BJ (cell line): ENCODE measurements at regions not wholly inside any gene's neighbourhood (a gene's known extent, or its start where the extent isn't known, plus 50 kb on each side); places are given as distances from the start of the nearest gene placed in this dataset.

Experiments
- CTCF ChIA-PET: fragments of 350-600 bp; formaldehyde crosslinking; extraction: SDS; loops from one replicate; lab custom pipeline; 2021; ENCODE audit warnings: antibody characterized with exemption, inconsistent platforms; lab: Yijun Ruan, JAX
- POLR2A ChIA-PET: fragments of 300-600 bp; sonication (Branson Sonifier 250); formaldehyde crosslinking; extraction: SDS; loops from one replicate; lab custom pipeline; 2021; ENCODE audit warnings: antibody characterized with exemption; lab: Charles Lee
- DNase-seq: peaks from one replicate; pipeline ENCODE4 v3.0.0-alpha.2; 2011; ENCODE audit warnings: low read depth
- H3K27me3 ChIP-seq: 2 replicates; pipeline ENCODE4 v1.6.0; 2011; ENCODE audit warnings: low read length; ENCODE audit not compliant: control insufficient read depth, insufficient read depth
- H3K36me3 ChIP-seq: 2 replicates; pipeline ENCODE4 v1.5.1; 2011; ENCODE audit warnings: low read length; ENCODE audit not compliant: control insufficient read depth, insufficient read depth
- H3K4me3 ChIP-seq: 2 replicates; pipeline ENCODE4 v1.5.1; 2011; ENCODE audit warnings: low read depth, mild to moderate bottlenecking, control low read depth, low read length
- TF ChIP-seq, protein P1 (sequence below): IDR thresholded peaks from 2 replicates; pipeline ENCODE4 v1.5.1; 2011; ENCODE audit warnings: low read depth, mild to moderate bottlenecking, control low read depth, inconsistent platforms, low read length, moderate library complexity; ENCODE audit not compliant: insufficient read depth

DNA sequence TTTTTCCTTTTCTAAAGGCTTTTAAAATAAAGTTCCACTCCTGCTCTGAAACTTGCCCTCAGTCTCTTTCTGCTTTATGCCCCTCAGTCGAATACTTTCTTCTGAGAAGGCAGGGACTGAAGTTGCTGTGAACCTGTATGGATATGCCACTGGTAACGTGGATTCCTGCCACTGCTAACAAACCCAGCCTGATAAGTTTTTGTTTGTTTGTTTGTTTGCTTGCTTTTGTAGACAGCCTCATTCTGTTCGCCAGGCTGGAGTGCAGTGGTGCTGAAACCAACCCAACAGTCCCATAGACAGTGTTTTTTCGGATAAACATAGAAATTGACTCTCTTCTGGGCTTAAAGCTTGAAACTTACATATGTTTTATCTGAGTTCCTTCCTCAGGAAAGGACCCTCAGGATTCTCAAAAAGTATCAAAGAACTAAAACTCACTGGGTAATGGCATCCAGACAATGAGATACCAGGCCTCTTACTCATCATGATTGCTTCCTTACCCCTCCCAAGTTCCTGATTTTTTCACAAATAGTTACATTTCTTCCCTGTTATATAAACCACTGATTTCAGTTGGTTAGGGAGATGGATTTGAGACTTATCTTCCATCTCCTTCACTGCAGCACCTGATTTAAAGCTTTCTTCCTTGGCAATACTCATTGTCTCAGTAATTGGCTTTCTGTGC lies 273.6 kb downstream of the SDHAF3 start:
- ChIA-PET POLR2A (no interaction called here), CTCF (no interaction called here)
- Histone ChIP-seq H3K27me3 (no peaks in the 10 kb centered on the region), H3K4me3 (no peak overlapping the region), H3K36me3 (no peaks in the 10 kb centered on the region)
- no peak for DNase-seq
- TF ChIP-seq, protein P1, sequence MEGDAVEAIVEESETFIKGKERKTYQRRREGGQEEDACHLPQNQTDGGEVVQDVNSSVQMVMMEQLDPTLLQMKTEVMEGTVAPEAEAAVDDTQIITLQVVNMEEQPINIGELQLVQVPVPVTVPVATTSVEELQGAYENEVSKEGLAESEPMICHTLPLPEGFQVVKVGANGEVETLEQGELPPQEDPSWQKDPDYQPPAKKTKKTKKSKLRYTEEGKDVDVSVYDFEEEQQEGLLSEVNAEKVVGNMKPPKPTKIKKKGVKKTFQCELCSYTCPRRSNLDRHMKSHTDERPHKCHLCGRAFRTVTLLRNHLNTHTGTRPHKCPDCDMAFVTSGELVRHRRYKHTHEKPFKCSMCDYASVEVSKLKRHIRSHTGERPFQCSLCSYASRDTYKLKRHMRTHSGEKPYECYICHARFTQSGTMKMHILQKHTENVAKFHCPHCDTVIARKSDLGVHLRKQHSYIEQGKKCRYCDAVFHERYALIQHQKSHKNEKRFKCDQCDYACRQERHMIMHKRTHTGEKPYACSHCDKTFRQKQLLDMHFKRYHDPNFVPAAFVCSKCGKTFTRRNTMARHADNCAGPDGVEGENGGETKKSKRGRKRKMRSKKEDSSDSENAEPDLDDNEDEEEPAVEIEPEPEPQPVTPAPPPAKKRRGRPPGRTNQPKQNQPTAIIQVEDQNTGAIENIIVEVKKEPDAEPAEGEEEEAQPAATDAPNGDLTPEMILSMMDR: no peak

- TF ChIP-seq, protein P1: no peak
- POLR2A ChIA-PET: no interaction called here
- no peak overlapping the region for H3K4me3 ChIP-seq
- H3K36me3 ChIP-seq: no peaks in the 10 kb centered on the region
- no peaks in the 10 kb centered on the region for H3K27me3 ChIP-seq
- no peak for DNase-seq
- CTCF ChIA-PET: no interaction called here
Observed at GRCh38 chr7:97401398-97401797, 283.9 kb downstream of the SDHAF3 start.

- DNase-seq: no peak
- no peaks in the 10 kb centered on the region for H3K36me3 ChIP-seq
- TF ChIP-seq, protein P1: no peak
- H3K27me3 ChIP-seq: no peaks in the 10 kb centered on the region
- ChIA-PET CTCF (no interaction called here), POLR2A (no interaction called here)
- H3K4me3 ChIP-seq: no peak overlapping the region
Observed at GRCh38 chr7:97405835-97406234, 288.3 kb downstream of the SDHAF3 start.

DNA sequence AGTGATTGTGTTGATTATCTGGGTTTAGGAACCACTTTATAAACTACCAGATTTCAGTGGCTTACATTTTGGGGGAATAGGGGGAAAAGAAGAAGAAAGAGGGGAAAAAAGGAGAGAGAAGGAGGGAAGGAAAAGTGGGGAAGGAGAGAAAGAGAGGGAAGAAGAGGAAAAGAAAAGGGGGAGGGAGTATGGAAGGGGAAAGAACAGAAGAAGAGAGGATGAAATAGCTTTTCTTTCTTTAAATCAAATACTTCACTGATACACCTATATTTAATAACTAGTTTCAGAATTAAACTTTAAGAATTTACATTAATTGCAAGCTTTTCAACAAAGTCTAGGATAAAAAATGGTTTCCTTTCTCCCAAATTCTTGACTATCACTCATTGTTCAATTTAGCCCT lies 289.6 kb downstream of the SDHAF3 start:
- Histone ChIP-seq H3K4me3 (no peak overlapping the region), H3K27me3 (no peaks in the 10 kb centered on the region), H3K36me3 (no peaks in the 10 kb centered on the region)
- TF ChIP-seq, protein P1: no peak
- no peak for DNase-seq
- POLR2A ChIA-PET: no interaction called here
- CTCF ChIA-PET: no interaction called here

DNA sequence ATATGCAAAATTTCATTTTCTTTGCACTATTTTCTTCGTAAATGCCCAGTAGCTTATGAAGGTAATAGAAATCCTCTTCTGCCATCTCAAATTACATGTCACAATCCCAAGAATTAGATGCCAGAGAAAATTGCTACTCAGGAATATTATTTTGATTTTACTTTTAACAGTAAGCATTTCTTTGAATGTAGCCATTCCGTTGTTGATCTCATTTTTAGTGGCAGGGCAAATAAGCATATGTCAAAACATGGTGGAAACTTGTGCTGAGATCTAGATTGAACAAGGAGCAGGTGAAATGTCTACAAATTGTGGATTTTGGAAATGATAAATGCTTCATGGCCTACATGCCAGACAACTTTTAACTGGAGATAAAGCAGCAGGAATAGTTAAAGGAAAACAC lies 291.8 kb downstream of the SDHAF3 start:
- ChIA-PET CTCF (no interaction called here), POLR2A (no interaction called here)
- Histone ChIP-seq H3K36me3 (no peaks in the 10 kb centered on the region), H3K4me3 (no peak overlapping the region), H3K27me3 (no peaks in the 10 kb centered on the region)
- no peak for DNase-seq
- TF ChIP-seq, protein P1: no peak
